ENCODE measurements at regions not wholly inside any gene's neighbourhood (a gene's known extent, or its start where the extent isn't known, plus 50 kb on each side); places are given as distances from the start of the nearest gene placed in this dataset.

- TF ChIP-seq CTCF (IDR thresholded peaks at IDR 0.05; ENCODE audit: borderline replicate concordance, extremely low read depth, low read length, poor library complexity, severe bottlenecking): no peak
- no peak for TF ChIP-seq EZH2 (IDR thresholded peaks at IDR 0.05; ENCODE audit: borderline replicate concordance, low read depth, low read length, severe bottlenecking)
These were observed 106.2 kb upstream of the TLR4 start for GRCh38 chr9:117597977-117598376.
